NCI-H460 (cell line): ENCODE measurements at regions not wholly inside any gene's neighbourhood (a gene's known extent, or its start where the extent isn't known, plus 50 kb on each side); places are given as distances from the start of the nearest gene placed in this dataset.
"Not testable (repeated sequence)": the region's sequence is repeated elsewhere in the genome, so short reads cannot be mapped to it uniquely, and the experiment has no call there.

Source experiments
- DNase-seq: peaks from one replicate; pipeline ENCODE4 v3.0.0-alpha.2; 2016; ENCODE audit warnings: low read depth; ENCODE audit errors: extremely low read depth

- not testable (repeated sequence) for DNase-seq
Observed at GRCh38 chr18:68153821-68154220, 561.1 kb downstream of the TMX3 start.

DNA sequence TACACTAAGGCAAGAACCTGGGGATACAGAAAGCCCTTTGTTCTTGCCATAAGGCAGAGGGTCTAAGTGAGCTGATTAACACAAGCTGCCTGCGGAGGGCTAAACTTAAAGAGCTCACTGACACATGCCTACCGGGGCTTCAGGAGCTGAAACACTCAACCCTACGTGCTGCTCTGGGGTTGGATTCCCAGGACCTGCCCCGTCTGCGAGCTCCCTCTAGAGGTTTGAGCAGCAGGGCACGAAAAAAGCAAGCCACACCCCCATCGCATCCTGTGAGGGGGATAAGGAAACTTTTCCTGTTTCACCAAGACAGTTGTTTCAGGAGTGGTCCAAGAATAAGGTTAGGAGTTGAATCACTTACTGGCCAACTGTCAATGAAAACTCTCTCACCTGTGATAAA is 562.1 kb downstream of the TMX3 start:
- no peak for DNase-seq

GRCh38 chr18:68150961-68151360 is 563.9 kb downstream of the TMX3 start:
- DNase-seq, result no peak

DNA sequence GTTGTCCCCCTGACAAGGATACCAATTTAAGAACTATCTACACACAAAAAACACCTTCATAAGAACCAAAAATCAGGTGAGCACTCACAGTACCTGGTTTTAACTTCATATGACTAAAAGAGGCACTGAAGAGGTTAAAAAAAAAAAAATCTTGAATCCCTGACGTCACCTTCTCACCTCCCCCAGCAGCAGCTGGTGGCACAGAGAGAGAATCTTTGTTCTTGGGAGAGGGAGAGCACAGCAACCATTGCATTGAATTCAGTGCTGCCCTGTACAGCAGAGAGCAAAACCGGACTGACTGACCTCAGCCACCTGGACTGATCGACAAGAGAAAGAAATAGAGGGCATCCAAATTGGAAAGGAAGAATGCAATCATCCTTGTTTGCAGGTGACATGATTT is 566.0 kb downstream of the TMX3 start:
- no peak for DNase-seq

- peak; percentile 11 for DNase-seq
Observed at GRCh38 chr18:68147728-68148127, 567.2 kb downstream of the TMX3 start.

- DNase-seq, result no peak
Observed at GRCh38 chr18:68121826-68122225, 593.1 kb downstream of the TMX3 start.

DNA sequence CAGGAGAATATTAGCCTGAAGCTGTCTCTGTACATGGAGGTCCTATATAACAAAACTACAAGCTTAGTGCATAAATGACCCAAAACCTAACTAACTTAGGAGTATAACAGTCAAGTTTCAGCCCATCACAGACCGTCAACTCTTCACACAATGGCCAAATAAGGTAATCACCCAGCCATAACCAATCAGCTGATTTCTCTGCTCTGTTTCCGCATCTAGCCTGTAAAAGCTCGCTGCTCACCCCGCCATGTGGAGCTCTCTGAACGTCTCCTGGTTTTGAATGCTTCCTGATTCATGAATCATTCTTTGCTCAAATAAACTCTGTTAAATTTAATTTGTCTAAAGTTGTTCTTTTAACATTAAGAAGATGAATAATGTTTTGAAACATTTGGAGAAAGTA is 593.6 kb downstream of the TMX3 start:
- no peak for DNase-seq

GRCh38 chr18:68114989-68115388 is 598.5 kb upstream of the DSEL start:
- no peak for DNase-seq

- DNase-seq, result no peak
Observed at GRCh38 chr18:68104036-68104435, 587.5 kb upstream of the DSEL start.

DNA sequence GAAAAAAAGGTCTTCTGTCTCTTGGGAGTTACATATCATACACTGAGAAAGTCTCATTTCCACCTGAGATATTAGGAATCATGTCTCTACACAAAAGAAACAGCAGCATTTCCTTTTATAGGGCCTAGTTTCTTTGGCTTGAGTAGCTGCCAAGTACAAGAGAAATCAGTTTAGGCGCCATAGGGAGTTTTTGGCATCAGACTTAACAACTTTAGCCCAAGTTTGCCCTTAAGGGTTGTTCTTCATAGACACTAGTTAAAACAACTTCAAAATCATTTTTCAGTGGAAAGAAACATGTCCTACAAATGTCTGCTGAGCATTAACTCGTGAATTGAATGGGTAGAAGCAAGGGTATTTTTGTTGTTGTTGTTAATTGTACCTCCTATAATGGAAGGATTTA is 587.0 kb upstream of the DSEL start:
- DNase-seq, result no peak

GRCh38 chr18:68102117-68102516 is 585.6 kb upstream of the DSEL start:
- DNase-seq, result no peak

DNA sequence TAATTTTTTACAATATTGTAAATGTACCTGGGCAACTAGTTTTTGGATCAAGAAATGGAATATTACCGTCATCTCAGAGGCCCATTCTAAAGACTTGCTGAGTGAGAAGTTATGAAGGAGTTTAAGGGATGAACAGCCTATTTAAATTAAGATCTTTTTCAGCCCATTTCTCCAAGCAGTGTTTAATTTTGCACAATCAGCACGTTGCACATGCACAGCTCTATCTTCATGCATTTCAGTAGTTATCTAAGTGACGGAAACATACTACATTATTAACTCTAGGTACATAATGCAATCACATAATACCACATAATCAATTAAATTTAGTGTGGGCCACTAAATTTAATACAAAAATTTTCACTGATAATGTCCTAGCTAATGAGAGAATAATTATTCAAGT is 582.1 kb upstream of the DSEL start:
- DNase-seq, result no peak

DNA sequence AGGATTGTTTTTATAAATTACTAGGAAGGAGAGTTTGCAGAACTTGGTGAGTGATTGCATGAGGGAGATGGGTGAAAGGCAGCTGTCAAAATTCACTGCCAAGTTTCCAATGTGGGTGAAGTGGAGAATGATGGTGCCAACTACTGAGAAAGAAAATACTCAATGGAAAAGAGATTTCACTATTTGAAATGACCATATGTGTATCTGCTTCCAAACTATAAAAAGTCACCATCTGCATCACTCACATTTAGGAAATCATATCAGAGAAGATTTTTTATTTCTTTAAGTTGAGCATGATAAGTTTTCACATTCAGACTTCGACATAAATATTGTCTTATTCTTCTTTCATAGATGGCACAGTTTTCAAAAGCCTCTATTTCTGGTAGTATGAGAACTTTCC is 570.0 kb upstream of the DSEL start:
- no peak for DNase-seq

GRCh38 chr18:68085251-68085650 is 568.7 kb upstream of the DSEL start:
- DNase-seq, result no peak

DNA sequence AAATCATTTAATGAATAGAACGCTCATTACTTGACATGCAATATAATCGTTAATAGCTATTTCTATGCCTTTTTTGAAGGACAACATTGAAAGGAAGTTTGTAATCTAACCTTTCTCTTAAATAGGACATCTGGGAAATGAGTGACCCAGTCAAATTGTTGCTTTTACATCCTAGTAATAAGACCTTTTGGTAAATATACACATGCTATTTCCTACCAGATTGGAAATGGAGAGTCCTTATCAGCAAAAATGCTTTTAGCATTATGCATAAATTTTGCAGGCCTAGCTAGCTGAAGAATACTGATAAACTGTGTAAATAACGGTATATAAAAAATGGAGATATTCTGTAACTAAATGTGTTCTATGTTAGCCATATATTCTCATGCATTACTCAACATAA is 567.3 kb upstream of the DSEL start:
- DNase-seq, result no peak

DNA sequence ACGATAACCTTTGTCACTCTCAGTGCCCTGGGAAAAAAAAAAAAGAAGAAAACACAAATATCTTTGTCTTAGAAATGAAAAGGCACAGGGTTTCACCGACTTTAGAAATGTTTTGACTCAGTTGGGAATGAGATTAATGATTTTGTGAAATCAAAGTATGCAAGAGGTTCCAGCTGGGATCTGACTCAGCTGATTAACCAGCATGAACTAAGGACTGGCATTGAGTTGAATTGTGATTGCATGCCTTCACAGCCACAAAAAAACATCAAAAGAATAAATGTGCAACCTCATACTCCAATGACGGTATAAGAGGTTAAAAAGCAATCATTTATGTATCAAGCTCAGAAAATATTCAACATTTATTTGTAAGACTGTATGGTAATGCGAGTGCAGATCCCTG is 566.6 kb upstream of the DSEL start:
- DNase-seq, result no peak

GRCh38 chr18:68072744-68073143 is 556.2 kb upstream of the DSEL start:
- DNase-seq, result no peak

- no peak for DNase-seq
Observed at GRCh38 chr18:68060871-68061270, 544.4 kb upstream of the DSEL start.

DNA sequence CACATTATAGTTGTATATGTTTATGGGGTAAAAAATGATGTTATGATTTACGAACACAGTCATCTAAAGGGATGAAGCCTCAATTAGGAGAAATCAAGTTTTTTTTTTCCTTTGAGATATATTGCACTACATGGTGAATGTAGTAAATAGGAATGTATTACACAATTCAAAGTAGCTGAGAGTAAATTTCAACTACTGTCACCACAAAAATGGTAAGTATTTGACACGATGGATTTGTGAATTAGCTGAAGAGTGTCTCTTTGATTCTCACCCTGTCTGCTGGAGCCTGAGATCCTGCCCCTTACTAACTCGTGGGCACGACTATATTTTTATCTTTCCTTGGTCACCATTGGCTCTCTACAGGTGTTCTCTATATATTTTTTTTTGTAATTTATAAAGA is 540.4 kb upstream of the DSEL start:
- no peak for DNase-seq

DNA sequence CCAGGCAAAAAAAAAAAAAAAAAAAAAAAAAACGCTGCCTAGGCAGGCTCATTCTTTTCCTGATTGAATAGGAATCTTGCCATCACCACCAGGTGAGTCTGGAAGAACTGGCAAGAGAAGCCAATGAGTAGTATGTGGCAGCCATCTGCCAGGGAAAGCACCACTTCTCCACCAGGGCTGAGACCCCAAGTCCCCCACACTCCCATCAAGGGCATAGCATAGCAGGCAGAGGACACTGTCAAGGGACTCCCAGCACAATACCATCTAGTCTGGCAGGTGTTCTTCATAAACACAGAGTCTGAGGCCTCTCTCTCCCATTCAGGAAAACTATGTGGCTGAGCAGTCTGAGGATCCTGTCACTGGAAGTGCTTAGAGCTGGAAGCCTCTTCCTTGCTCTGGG is 538.1 kb upstream of the DSEL start:
- DNase-seq, result no peak

GRCh38 chr18:68053290-68053689 is 536.8 kb upstream of the DSEL start:
- no peak for DNase-seq

DNA sequence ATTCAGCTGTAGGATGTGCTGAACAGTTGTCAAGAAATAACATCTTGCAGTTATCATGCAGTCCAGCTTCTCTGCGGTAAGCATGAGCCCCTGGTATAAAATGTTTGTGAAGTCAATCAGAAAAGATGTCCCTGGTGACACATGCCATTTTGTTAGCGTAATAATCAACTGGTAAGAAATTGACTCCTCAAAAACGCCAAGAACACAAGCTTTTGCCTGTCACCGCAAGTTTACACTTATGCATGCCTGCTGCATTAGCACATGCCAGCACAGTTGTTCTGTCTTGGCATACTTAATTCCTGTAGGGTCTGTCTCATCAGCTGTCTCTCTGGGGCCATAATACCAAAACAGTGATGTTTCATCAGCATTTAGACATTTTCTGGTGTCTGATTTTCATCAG is 524.8 kb upstream of the DSEL start:
- no peak for DNase-seq

- DNase-seq, result no peak
Observed at GRCh38 chr18:68040198-68040597, 523.7 kb upstream of the DSEL start.
